ENCODE measurements at regions not wholly inside any gene's neighbourhood (a gene's known extent, or its start where the extent isn't known, plus 50 kb on each side); places are given as distances from the start of the nearest gene placed in this dataset.

GRCh38 chr12:42673535-42673934 is 84.0 kb upstream of the PRICKLE1 start:
- DNase-seq (ENCODE audit: low spot score) = no peak

- DNase-seq (ENCODE audit: low spot score) = no peak
Observed at GRCh38 chr12:42670719-42671118, 81.2 kb upstream of the PRICKLE1 start.

GRCh38 chr12:42669553-42669952 is 80.0 kb upstream of the PRICKLE1 start:
- DNase-seq (ENCODE audit: low spot score) = no peak

GRCh38 chr12:42666671-42667243 is 77.2 kb upstream of the PRICKLE1 start:
- no peak for DNase-seq (ENCODE audit: low spot score)

GRCh38 chr12:42663621-42664020 is 74.1 kb upstream of the PRICKLE1 start:
- no peak for DNase-seq (ENCODE audit: low spot score)

- DNase-seq (ENCODE audit: low spot score) = no peak
Observed at GRCh38 chr12:42660968-42661937, 71.7 kb upstream of the PRICKLE1 start.

- DNase-seq (ENCODE audit: low spot score) = no peak
Observed at GRCh38 chr12:42660117-42660516, 70.6 kb upstream of the PRICKLE1 start.

GRCh38 chr12:42652048-42652447 is 62.5 kb upstream of the PRICKLE1 start:
- DNase-seq (ENCODE audit: low spot score) = no peak

GRCh38 chr12:42648061-42648460 is 58.5 kb upstream of the PRICKLE1 start:
- DNase-seq (ENCODE audit: low spot score) = no peak

GRCh38 chr12:42643881-42644579 is 54.5 kb upstream of the PRICKLE1 start:
- no peak for DNase-seq (ENCODE audit: low spot score)

- no peak for DNase-seq (ENCODE audit: low spot score)
Observed at GRCh38 chr12:42641221-42641885, 51.8 kb upstream of the PRICKLE1 start.

GRCh38 chr12:42640391-42640790 is 50.8 kb upstream of the PRICKLE1 start:
- no peak for DNase-seq (ENCODE audit: low spot score)

- no peak for DNase-seq (ENCODE audit: low spot score)
Observed at GRCh38 chr12:42639556-42639955, 50.0 kb upstream of the PRICKLE1 start.
